Activated CD4-positive, alpha-beta T cell treated with anti-CD3 and anti-CD28 coated beads, Interleukin-2, amount 10 ng/mL, durations not matched to agents 24 days and 14 days (primary cell): ENCODE measurements at regions not wholly inside any gene's neighbourhood (a gene's known extent, or its start where the extent isn't known, plus 50 kb on each side); places are given as distances from the start of the nearest gene placed in this dataset.

ENCODE experiments used
- DNase-seq: peaks from one replicate; pipeline ENCODE4 v3.0.0; 2022
- H3K27ac Mint-ChIP-seq: one replicate; pipeline ENCODE4 v1.8.0; 2022; ENCODE audit warnings: mild to moderate bottlenecking, mixed read lengths
- H3K27me3 Mint-ChIP-seq: one replicate; pipeline ENCODE4 v1.8.0; 2022; ENCODE audit warnings: mixed read lengths
- H3K36me3 Mint-ChIP-seq: one replicate; pipeline ENCODE4 v1.8.0; 2022; ENCODE audit warnings: low read depth, mild to moderate bottlenecking, mixed read lengths
- H3K4me1 Mint-ChIP-seq: one replicate; pipeline ENCODE4 v1.8.0; 2021; ENCODE audit warnings: mixed read lengths
- H3K4me3 Mint-ChIP-seq: one replicate; pipeline ENCODE4 v1.8.0; 2022; ENCODE audit warnings: mild to moderate bottlenecking, moderate library complexity, mixed read lengths
- H3K9me3 Mint-ChIP-seq: one replicate; pipeline ENCODE4 v1.8.0; 2021; ENCODE audit warnings: mixed read lengths
- intact Hi-C: fragments of 100-400 bp; cut with micrococcal nuclease; formaldehyde crosslinking; loops from one replicate; pipeline ENCODE4 v1.15.1; 2023

GRCh38 chr2:18795906-18796305 is 206.5 kb upstream of the NT5C1B start:
- H3K27me3 Mint-ChIP-seq: no peaks in the 10 kb centered on the region
- H3K9me3 Mint-ChIP-seq: no peaks in the 10 kb centered on the region
- H3K4me1 Mint-ChIP-seq: no peaks in the 10 kb centered on the region
- intact Hi-C loops: no loop called here
- H3K4me3 Mint-ChIP-seq: no peak overlapping the region
- DNase-seq: no peak
- H3K36me3 Mint-ChIP-seq: no peaks in the 10 kb centered on the region
- H3K27ac Mint-ChIP-seq: no peak overlapping the region

- no peaks in the 10 kb centered on the region for H3K9me3 Mint-ChIP-seq
- intact Hi-C loops: no loop called here
- no peak overlapping the region for H3K4me3 Mint-ChIP-seq
These were observed 203.3 kb upstream of the NT5C1B start for GRCh38 chr2:18792684-18793083.

DNA sequence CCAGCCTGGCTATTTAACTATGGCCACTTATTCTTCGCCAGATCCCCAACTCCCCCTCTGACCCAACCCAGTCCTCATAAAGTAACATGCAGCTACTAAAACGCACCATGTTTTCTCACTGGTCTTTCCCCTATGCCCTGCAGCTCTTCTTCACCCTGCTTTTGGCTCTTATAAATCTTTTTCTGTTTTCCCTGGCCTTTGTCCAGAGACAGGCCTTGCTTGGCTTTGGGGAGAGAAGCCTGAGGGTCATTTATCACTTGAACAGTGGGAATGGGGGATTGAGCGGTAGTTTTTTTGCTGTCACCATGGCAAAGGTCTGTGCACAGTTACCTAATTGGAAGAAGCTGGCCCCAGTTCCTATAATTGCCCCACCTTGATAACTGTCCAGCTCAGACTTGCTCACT is 202.9 kb upstream of the NT5C1B start:
- Mint-ChIP-seq H3K9me3 (no peaks in the 10 kb centered on the region), H3K27me3 (no peaks in the 10 kb centered on the region), H3K4me1 (no peaks in the 10 kb centered on the region), H3K4me3 (no peak overlapping the region), H3K27ac (no peak overlapping the region), H3K36me3 (no peaks in the 10 kb centered on the region)
- intact Hi-C loops: no loop called here
- DNase-seq: no peak

More at GRCh38 chr2:18792684-18793083, 203.3 kb upstream of the NT5C1B start:
- H3K27ac Mint-ChIP-seq: no peak overlapping the region
- H3K4me1 Mint-ChIP-seq: no peaks in the 10 kb centered on the region
- no peak for DNase-seq
- H3K36me3 Mint-ChIP-seq: no peaks in the 10 kb centered on the region
- no peaks in the 10 kb centered on the region for H3K27me3 Mint-ChIP-seq

DNA sequence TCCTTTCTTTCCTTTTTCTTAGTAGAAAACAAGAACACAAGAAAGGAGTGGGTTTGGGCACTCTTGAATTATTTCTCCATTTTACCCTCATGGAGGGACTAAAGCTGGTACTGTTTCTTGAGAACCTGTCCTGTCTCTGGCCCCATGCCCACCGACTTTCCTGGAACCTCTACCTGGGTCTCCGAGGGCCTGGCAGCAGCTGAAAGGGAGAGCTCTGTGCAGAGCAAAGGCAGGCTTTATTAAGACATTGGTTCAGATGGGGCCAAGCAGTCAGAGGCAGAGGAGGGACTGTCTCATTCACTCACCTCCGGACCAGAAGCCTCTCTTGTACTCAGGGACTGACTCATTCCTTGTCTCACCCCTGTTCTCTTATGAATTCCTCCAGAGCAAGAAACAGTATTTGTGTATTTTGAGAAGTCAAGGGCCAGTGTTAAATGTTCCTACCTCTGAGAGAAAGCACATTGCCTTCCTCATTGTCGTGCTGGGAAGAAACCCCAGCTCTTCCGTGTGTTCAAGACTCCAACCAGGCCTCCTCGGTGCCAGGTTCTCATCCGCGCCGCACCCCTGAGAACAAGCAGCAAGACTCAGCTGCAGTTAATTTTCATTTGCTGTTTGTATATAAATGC is 201.9 kb upstream of the NT5C1B start:
- no peaks in the 10 kb centered on the region for H3K27me3 Mint-ChIP-seq
- no peaks in the 10 kb centered on the region for H3K4me1 Mint-ChIP-seq
- intact Hi-C loops: no loop called here
- H3K4me3 Mint-ChIP-seq: no peak overlapping the region
- H3K9me3 Mint-ChIP-seq: no peaks in the 10 kb centered on the region
- no peak overlapping the region for H3K27ac Mint-ChIP-seq
- DNase-seq: no peak
- H3K36me3 Mint-ChIP-seq: no peaks in the 10 kb centered on the region

DNA sequence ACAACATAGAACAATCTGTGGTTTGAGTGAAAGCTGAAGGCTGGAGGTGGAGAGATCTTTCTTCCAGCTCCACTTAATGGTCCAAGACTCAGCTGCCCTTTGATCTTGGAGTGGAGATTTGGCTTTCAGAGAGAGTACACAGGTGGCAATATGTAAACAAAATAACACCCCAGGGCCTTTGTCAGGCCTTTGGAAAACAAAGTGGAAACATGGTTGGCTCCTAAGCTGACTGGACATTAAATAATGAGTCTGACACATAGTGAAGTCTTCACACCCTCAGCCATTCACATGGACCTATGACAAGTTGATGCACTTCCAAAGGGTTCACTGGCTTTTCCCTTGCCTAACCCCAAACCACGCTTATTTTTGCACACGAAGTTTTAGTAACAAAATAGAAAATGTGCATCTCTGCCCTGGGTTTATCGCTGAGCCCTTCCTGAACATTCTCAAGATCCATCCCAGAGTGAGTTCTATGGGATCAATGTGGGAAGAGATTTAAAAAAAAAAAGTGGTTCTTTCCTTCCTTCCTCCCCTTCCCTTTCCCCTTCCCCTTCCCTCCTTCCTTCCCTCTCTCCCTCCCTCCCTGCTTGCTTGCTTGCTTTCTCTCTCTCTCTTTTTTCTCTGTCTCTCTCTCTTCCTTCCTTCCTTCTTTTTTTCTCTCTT is 201.3 kb upstream of the NT5C1B start:
- no peaks in the 10 kb centered on the region for H3K36me3 Mint-ChIP-seq
- H3K4me1 Mint-ChIP-seq: no peaks in the 10 kb centered on the region
- no peak overlapping the region for H3K4me3 Mint-ChIP-seq
- no peaks in the 10 kb centered on the region for H3K9me3 Mint-ChIP-seq
- intact Hi-C loops: no loop called here
- no peak for DNase-seq
- no peak overlapping the region for H3K27ac Mint-ChIP-seq
- no peaks in the 10 kb centered on the region for H3K27me3 Mint-ChIP-seq

DNA sequence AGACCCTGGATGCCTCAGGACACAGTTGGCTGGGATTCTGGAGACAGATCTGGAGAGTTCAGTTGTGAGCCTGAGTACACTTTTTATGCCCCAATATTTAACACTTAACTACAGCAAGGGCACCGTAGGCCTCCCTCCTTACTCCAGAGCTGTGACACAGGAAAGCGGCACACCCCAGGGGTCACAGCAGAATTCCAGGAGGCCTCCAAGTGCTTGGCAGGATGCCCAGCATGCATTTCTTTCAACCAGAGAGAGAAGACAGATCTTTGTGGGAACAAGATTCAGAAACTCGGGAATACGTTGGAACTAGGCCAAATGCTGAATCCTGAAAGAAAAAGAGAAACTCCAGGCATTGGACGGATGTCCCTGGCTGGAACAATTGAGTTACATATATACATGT is 199.2 kb upstream of the NT5C1B start:
- H3K4me3 Mint-ChIP-seq: no peak overlapping the region
- no peaks in the 10 kb centered on the region for H3K9me3 Mint-ChIP-seq
- H3K36me3 Mint-ChIP-seq: no peaks in the 10 kb centered on the region
- H3K4me1 Mint-ChIP-seq: no peaks in the 10 kb centered on the region
- no peaks in the 10 kb centered on the region for H3K27me3 Mint-ChIP-seq
- DNase-seq: no peak
- H3K27ac Mint-ChIP-seq: no peak overlapping the region
- intact Hi-C loops: no loop called here

- DNase-seq: no peak
- no peak overlapping the region for H3K27ac Mint-ChIP-seq
- no peak overlapping the region for H3K4me3 Mint-ChIP-seq
- no peaks in the 10 kb centered on the region for H3K27me3 Mint-ChIP-seq
- H3K4me1 Mint-ChIP-seq: no peaks in the 10 kb centered on the region
- intact Hi-C loops: no loop called here
- no peaks in the 10 kb centered on the region for H3K36me3 Mint-ChIP-seq
- no peaks in the 10 kb centered on the region for H3K9me3 Mint-ChIP-seq
These were observed 198.4 kb upstream of the NT5C1B start for GRCh38 chr2:18787726-18788125.

DNA sequence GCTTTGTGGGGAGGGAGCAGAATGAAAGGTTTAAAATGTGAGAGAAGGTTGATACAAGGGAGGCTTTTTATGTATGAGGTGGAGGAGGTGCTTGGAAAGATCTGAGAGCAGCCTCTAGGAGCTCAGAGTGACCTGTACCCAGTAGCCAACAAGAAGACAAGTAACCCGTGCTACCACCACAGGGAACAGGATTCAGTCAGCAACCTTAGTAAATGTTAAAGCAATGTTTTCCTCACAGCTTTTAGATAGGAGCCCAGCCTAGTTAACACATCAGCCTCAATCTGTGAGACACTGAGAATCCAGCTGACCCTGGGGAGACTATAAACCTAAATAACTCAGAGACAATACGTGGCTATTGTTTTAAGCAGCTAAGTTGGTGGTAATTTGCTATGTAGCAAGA is 194.9 kb upstream of the NT5C1B start:
- H3K9me3 Mint-ChIP-seq: peaks cover 4% of the 10 kb centered on the region
- no peaks in the 10 kb centered on the region for H3K27me3 Mint-ChIP-seq
- no peaks in the 10 kb centered on the region for H3K4me1 Mint-ChIP-seq
- intact Hi-C loops: no loop called here
- no peak overlapping the region for H3K27ac Mint-ChIP-seq
- no peak overlapping the region for H3K4me3 Mint-ChIP-seq
- no peak for DNase-seq
- no peaks in the 10 kb centered on the region for H3K36me3 Mint-ChIP-seq

DNA sequence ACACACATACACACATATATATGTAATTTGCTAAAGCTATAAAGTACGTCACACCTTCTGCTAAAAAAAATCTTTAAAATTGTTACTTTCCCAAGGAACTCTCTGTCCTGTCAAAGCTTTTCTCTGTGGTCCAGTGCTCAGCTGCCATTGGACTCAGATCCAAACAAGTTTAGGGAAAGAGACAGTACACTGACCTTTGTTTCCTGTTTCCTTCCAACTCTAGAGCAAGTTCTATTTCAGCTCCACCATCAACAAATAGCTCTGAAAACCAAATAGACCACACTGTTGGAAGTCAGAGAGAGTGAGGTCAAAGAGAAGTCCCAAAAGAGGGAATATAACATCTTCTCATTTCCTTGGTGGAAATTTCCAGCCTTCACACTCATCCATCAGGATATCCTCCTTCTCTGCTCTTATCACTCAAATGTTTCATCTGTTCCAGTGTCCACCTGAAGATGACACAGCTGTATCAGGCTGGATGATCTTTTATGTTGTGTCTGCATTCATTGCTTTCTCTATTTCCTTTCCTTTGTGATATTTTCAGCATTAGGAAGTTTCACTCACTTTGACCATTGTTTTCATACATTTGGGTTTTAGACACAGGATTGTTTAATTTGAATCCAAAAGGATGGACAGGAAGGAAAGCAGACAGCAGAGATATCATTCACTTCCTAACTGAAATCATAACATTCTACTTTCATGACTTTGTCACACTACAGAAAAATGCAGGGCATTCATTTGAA is 192.3 kb upstream of the NT5C1B start:
- intact Hi-C loops: no loop called here
- H3K4me3 Mint-ChIP-seq: no peak overlapping the region
- H3K27ac Mint-ChIP-seq: no peak overlapping the region
- no peak for DNase-seq
- no peaks in the 10 kb centered on the region for H3K27me3 Mint-ChIP-seq
- H3K9me3 Mint-ChIP-seq: peaks cover 4% of the 10 kb centered on the region
- no peaks in the 10 kb centered on the region for H3K36me3 Mint-ChIP-seq
- H3K4me1 Mint-ChIP-seq: no peaks in the 10 kb centered on the region

- no peaks in the 10 kb centered on the region for H3K27me3 Mint-ChIP-seq
- intact Hi-C loops: no loop called here
- H3K4me3 Mint-ChIP-seq: no peak overlapping the region
- H3K4me1 Mint-ChIP-seq: no peaks in the 10 kb centered on the region
- DNase-seq: no peak
- no peaks in the 10 kb centered on the region for H3K36me3 Mint-ChIP-seq
- H3K9me3 Mint-ChIP-seq: peaks cover 4% of the 10 kb centered on the region
- H3K27ac Mint-ChIP-seq: no peak overlapping the region
These were observed 188.0 kb upstream of the NT5C1B start for GRCh38 chr2:18777250-18777812.

DNA sequence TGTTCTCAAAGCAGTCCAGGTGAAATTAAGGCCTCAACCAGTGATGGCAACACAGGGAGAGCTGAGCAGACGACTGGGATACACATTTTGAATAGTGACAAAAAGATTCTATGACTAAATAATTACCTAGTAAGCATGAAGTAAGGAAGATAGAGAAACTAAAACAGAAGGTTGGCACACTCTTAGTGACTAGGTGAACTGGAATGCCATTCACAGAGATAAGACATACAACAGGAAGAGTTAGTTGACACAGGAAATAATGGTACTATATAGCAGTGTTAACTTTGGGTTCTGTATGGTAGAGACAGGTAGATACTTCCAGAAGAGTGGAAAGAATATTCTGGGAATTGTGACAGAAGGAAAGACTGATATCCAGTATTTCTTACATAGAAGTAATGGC is 181.8 kb upstream of the NT5C1B start:
- Mint-ChIP-seq H3K27ac (no peak overlapping the region), H3K36me3 (no peaks in the 10 kb centered on the region), H3K27me3 (no peaks in the 10 kb centered on the region), H3K4me1 (no peaks in the 10 kb centered on the region), H3K9me3 (peaks cover 5% of the 10 kb centered on the region), H3K4me3 (no peak overlapping the region)
- intact Hi-C loops: no loop called here
- DNase-seq: no peak

DNA sequence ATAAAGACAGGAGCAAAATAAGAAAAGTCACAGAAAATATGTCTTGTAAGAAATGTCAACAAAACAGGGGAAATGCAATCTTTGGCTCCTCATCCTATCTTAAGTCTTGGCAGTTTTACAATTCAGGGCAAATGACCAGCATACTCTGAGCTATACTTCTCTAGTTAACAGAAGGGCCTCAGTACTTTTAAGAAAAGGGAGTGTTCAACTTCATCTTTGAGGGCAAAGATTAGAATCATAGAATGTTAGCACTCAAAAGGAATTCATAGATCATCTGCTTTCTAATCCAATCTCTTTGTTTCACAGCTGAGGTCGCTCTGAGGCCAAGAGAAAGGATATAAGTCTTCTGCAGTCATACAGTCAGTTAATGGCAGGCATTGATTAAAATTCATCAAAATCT is 174.0 kb upstream of the NT5C1B start:
- H3K27ac Mint-ChIP-seq: no peak overlapping the region
- intact Hi-C loops: no loop called here

DNA sequence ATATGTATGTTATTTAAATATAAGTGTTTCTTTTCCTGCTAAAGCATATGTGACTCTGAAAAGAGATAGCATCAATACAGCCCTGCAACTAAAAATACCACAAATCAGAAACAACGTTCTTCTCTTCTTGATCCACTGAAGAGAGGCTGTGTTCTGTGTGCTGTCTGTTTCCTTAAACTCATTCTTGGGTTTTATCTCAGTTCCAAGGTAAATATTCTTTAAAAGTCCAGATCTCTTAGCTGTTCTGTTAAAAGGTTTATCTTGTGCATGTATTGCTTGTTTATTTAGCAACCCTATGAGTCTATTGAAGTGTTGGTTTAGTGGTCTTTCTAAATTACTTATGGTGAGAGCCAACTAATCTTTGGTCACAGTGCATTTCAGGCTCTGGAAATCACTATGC is 173.3 kb upstream of the NT5C1B start:
- H3K27ac Mint-ChIP-seq: no peak overlapping the region
- no peaks in the 10 kb centered on the region for H3K27me3 Mint-ChIP-seq
- no peaks in the 10 kb centered on the region for H3K4me1 Mint-ChIP-seq
- no peaks in the 10 kb centered on the region for H3K36me3 Mint-ChIP-seq
- no peaks in the 10 kb centered on the region for H3K9me3 Mint-ChIP-seq
- intact Hi-C loops: no loop called here
- no peak overlapping the region for H3K4me3 Mint-ChIP-seq
- DNase-seq: no peak

More for the DNA sequence above, 174.0 kb upstream of the NT5C1B start:
- Mint-ChIP-seq H3K9me3 (no peaks in the 10 kb centered on the region), H3K4me1 (no peaks in the 10 kb centered on the region), H3K36me3 (no peaks in the 10 kb centered on the region), H3K4me3 (no peak overlapping the region), H3K27me3 (no peaks in the 10 kb centered on the region)
- DNase-seq: no peak

DNA sequence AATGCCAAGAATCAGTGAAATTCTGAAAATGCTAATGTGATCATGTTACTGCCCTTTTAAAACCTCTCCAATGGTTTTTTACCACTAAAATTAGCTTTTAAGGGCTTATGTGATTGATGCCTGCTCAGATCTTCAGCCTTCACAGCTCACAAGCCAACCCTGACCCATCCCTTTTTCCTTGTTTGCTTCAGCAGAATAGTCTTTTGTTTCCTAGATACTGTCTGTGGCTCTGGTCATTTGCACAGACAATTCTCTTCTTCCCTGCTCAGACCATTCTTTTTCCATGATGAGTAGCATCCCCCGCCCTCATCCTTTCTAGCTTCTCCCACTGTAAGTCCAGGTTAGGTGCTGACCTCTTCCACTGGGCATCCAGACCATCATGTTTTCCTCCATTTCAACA is 164.9 kb upstream of the NT5C1B start:
- intact Hi-C loops: loop anchor here (5.0 kb wide), 2 partner anchors 608 to 1108 kb away; no protein-coding TSS in a partner anchor
- no peak overlapping the region for H3K27ac Mint-ChIP-seq

More for the DNA sequence above, 164.9 kb upstream of the NT5C1B start:
- H3K36me3 Mint-ChIP-seq: no peaks in the 10 kb centered on the region
- no peaks in the 10 kb centered on the region for H3K4me1 Mint-ChIP-seq
- H3K27me3 Mint-ChIP-seq: no peaks in the 10 kb centered on the region
- no peak overlapping the region for H3K4me3 Mint-ChIP-seq
- no peaks in the 10 kb centered on the region for H3K9me3 Mint-ChIP-seq
- DNase-seq: no peak
